ENCODE measurements at regions not wholly inside any gene's neighbourhood (a gene's known extent, or its start where the extent isn't known, plus 50 kb on each side); places are given as distances from the start of the nearest gene placed in this dataset.
A peak's percentile ranks its signal among the peaks of the same experiment; 100 is the strongest.

GRCh38 chr12:91361864-91362263 is 179.2 kb upstream of the DCN start:
- TF ChIP-seq, protein P1, sequence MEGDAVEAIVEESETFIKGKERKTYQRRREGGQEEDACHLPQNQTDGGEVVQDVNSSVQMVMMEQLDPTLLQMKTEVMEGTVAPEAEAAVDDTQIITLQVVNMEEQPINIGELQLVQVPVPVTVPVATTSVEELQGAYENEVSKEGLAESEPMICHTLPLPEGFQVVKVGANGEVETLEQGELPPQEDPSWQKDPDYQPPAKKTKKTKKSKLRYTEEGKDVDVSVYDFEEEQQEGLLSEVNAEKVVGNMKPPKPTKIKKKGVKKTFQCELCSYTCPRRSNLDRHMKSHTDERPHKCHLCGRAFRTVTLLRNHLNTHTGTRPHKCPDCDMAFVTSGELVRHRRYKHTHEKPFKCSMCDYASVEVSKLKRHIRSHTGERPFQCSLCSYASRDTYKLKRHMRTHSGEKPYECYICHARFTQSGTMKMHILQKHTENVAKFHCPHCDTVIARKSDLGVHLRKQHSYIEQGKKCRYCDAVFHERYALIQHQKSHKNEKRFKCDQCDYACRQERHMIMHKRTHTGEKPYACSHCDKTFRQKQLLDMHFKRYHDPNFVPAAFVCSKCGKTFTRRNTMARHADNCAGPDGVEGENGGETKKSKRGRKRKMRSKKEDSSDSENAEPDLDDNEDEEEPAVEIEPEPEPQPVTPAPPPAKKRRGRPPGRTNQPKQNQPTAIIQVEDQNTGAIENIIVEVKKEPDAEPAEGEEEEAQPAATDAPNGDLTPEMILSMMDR (conservative IDR thresholded peaks at IDR 0.05; ENCODE audit: low read depth, low read length): peak; percentile 73
- TF ChIP-seq EZH2 (IDR thresholded peaks at IDR 0.05; ENCODE audit: low read length, unreplicated experiment) (no peak), EZH2phosphoT487 (IDR thresholded peaks at IDR 0.05; ENCODE audit: borderline replicate concordance, low read length) (no peak)

All from PC-3 (cell line).